WTC11 (cell line): ENCODE measurements at regions not wholly inside any gene's neighbourhood (a gene's known extent, or its start where the extent isn't known, plus 50 kb on each side); places are given as distances from the start of the nearest gene placed in this dataset.

Experiments used
- ATAC-seq: fragments of 200-7000 bp; cut with Tn5 transposase; 2 replicates; pipeline ENCODE4 v1.10.0; 2021; ENCODE audit warnings: mild to moderate bottlenecking, moderate library complexity
- CTCF ChIA-PET: fragments of 300-600 bp; sonication (Branson Sonifier 250); formaldehyde crosslinking; loops from one replicate; lab custom pipeline; 2021; ENCODE audit warnings: antibody characterized with exemption; lab: Charles Lee
- POLR2A ChIA-PET: fragments of 350-600 bp; sonication (Branson Sonifier 250); formaldehyde crosslinking; loops from one replicate; lab custom pipeline; 2021; ENCODE audit warnings: antibody characterized with exemption; lab: Charles Lee
- DNase-seq: peaks from one replicate; pipeline ENCODE4 v3.0.0; 2021; ENCODE audit warnings: low spot score
- H3K27ac Mint-ChIP-seq: 2 replicates; pipeline ENCODE4 v1.8.0; 2021; ENCODE audit warnings: mixed read lengths
- H3K27me3 Mint-ChIP-seq: 2 replicates; pipeline ENCODE4 v1.8.0; 2021; ENCODE audit warnings: low read depth, mild to moderate bottlenecking, moderate library complexity, mixed read lengths
- H3K36me3 Mint-ChIP-seq: 2 replicates; pipeline ENCODE4 v1.8.0; 2021; ENCODE audit warnings: mixed read lengths
- H3K4me1 Mint-ChIP-seq: 2 replicates; pipeline ENCODE4 v1.8.0; 2022; ENCODE audit warnings: mixed read lengths
- H3K4me3 Mint-ChIP-seq: 2 replicates; pipeline ENCODE4 v1.8.0; 2021; ENCODE audit warnings: mild to moderate bottlenecking, moderate library complexity, mixed read lengths
- H3K9me3 Mint-ChIP-seq: 2 replicates; pipeline ENCODE4 v1.8.0; 2021; ENCODE audit warnings: mixed read lengths
- AFF4 ChIP-seq: sonication (generic); formaldehyde crosslinking; IDR thresholded peaks from 2 replicates; pipeline ENCODE4 v1.8.1; 2023; ENCODE audit warnings: mild to moderate bottlenecking, missing genetic modification reagents, borderline replicate concordance
- ARID4B ChIP-seq: sonication (generic); formaldehyde crosslinking; IDR thresholded peaks from 2 replicates; pipeline ENCODE4 v1.8.0; 2023; ENCODE audit warnings: missing genetic modification reagents, mild to moderate bottlenecking, borderline replicate concordance
- ATF2 ChIP-seq: sonication (generic); formaldehyde crosslinking; IDR thresholded peaks from 2 replicates; pipeline ENCODE4 v1.8.1; 2022; ENCODE audit warnings: low read depth, missing genetic modification reagents, borderline replicate concordance
- ESRRA ChIP-seq: sonication (generic); formaldehyde crosslinking; IDR thresholded peaks from 2 replicates; pipeline ENCODE4 v1.8.1; 2022; ENCODE audit warnings: mild to moderate bottlenecking, missing genetic modification reagents, borderline replicate concordance
- GABPB1 ChIP-seq: sonication (generic); formaldehyde crosslinking; IDR thresholded peaks from 2 replicates; pipeline ENCODE4 v1.8.1; 2023; ENCODE audit warnings: mild to moderate bottlenecking, missing genetic modification reagents
- GRHL2 ChIP-seq: fragments of 250-450 bp; sonication (Bioruptor Pico); IDR thresholded peaks from 2 replicates; pipeline ENCODE4 v1.8.0; 2022; ENCODE audit warnings: mild to moderate bottlenecking, moderate library complexity; ENCODE audit not compliant: insufficient replicate concordance, severe bottlenecking
- MXD4 ChIP-seq: fragments of 250-450 bp; sonication (Bioruptor Pico); IDR thresholded peaks from 2 replicates; pipeline ENCODE4 v1.8.0; 2021; ENCODE audit warnings: mild to moderate bottlenecking, moderate library complexity, borderline replicate concordance
- OVOL2 ChIP-seq: fragments of 250-450 bp; sonication (Bioruptor Pico); IDR thresholded peaks from 2 replicates; pipeline ENCODE4 v1.9.0; 2021; ENCODE audit warnings: mild to moderate bottlenecking, borderline replicate concordance
- RELA ChIP-seq: sonication (generic); formaldehyde crosslinking; IDR thresholded peaks from 2 replicates; pipeline ENCODE4 v1.8.1; 2022; ENCODE audit warnings: missing genetic modification reagents, mild to moderate bottlenecking, borderline replicate concordance
- USF2 ChIP-seq: sonication (generic); formaldehyde crosslinking; IDR thresholded peaks from 2 replicates; pipeline ENCODE4 v1.8.1; 2023; ENCODE audit warnings: mild to moderate bottlenecking, missing genetic modification reagents, moderate library complexity
- ZNF138 ChIP-seq: sonication (generic); formaldehyde crosslinking; conservative IDR thresholded peaks from 2 replicates; pipeline ENCODE4 v1.8.1; 2022; ENCODE audit warnings: mild to moderate bottlenecking, moderate library complexity, missing genetic modification reagents
- TF ChIP-seq, protein P1 (sequence below): fragments of 250-450 bp; sonication (Bioruptor Pico); IDR thresholded peaks from 2 replicates; pipeline ENCODE4 v1.9.0; 2021; ENCODE audit warnings: mild to moderate bottlenecking

DNA sequence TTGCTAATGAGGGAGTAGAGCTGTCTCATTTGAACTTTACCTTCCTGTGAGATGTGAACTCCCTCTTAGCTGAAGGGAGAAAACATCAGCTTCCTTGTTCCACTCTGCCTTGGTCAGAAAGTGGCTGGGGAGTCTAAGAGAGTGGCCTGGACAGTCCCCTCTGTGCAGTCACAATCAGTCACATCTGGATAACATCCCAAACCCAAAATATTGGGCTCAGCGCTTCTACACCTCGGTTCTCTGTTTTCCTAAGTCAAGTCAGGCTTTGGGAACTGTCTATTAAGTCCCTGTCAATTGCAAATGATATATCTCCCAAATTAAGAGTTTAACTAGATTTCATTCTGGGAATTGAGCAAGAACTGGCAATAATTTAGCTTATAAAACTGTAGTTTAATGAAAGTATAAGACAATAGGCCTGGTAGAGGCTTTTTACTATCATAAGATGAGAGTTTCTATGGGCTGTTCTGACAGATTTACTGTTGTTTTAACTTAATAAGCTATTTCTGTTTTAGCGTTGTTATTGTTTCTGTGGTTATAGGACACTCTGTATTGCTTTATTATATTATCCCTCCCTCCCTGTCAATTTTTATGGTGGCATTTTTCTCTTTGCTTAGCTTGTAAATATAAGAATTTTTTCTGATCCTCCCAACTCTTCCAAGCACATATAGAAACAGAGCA, 135.1 kb upstream of the LHCGR start (continued):
- no peak for TF ChIP-seq ARID4B (CRISPR knock-in tag)
- TF ChIP-seq, all 79 proteins: peak for 0

DNA sequence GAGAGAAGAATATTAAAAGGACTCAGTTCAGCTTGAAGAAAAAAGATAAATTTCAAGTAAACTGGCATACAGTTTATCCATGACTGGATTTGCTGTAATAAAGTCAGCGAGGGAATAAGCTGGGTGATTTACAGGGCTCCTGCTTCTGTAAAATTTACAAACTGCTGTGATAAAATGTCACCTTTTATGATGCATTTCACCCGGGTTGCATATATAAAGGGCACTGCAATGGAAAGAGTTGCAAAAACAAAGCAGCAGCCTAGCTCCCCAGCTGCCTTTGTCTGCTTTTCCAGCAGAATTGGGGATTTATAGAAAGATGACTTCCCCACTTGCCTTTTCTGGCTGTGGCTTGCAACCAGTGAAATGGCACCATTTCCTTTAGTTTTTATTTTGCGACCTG, 132.5 kb upstream of the LHCGR start:
- Mint-ChIP-seq H3K4me3 (no peak overlapping the region), H3K4me1 (0 out of 2 replicates have a peak, but pooled peaks cover 3% of the 10 kb centered on the region), H3K9me3 (peaks cover 12% of the 10 kb centered on the region), H3K27ac (no peak overlapping the region), H3K36me3 (peaks cover 4% of the 10 kb centered on the region; the same call in 1 of the 2 replicates), H3K27me3 (no peaks in the 10 kb centered on the region)
- ChIA-PET POLR2A (no interaction called here), CTCF (no interaction called here)
- TF ChIP-seq ATF2 (CRISPR knock-in tag) (no peak), GRHL2 (CRISPR knock-in tag) (no peak), GABPB1 (CRISPR knock-in tag) (no peak), RELA (CRISPR knock-in tag) (no peak), OVOL2 (CRISPR knock-in tag) (no peak), AFF4 (CRISPR knock-in tag) (no peak), USF2 (no peak), ESRRA (CRISPR knock-in tag) (no peak), ZNF138 (no peak), MXD4 (no peak)
- TF ChIP-seq, protein P1, sequence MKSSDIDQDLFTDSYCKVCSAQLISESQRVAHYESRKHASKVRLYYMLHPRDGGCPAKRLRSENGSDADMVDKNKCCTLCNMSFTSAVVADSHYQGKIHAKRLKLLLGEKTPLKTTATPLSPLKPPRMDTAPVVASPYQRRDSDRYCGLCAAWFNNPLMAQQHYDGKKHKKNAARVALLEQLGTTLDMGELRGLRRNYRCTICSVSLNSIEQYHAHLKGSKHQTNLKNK (CRISPR knock-in tag) = no peak
- DNase-seq (no peak), ATAC-seq (peak; percentile 47)
